ENCODE measurements at regions not wholly inside any gene's neighbourhood (a gene's known extent, or its start where the extent isn't known, plus 50 kb on each side); places are given as distances from the start of the nearest gene placed in this dataset.

DNA sequence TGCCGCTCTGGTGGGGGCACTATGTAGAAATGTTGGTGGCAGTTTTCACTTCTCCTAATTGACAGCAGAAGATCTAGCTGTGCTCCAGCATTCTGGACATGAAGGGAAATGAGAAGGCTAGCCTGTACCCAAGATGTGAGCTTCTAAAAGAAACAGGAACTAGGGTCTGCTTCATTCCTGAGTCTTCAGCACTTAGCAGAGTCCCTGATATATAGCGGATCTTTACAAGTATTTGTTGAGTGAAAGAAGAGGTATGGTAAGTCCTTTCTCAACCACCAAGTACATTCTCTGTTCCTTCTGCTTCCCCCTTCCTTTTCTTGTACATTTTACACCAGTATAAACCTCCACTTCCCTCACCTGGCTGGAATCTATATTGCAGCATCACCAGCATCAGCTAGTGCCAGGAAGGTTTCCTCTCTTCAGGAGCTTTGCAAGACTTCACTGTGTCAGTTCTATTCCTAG, 408.3 kb upstream of the CADM1 start:
- H3K4me1 ChIP-seq (ENCODE audit: low read depth) = no peaks in the 10 kb centered on the region
- no peak overlapping the region for H3K4me3 ChIP-seq
- no peaks in the 10 kb centered on the region for H3K36me3 ChIP-seq (ENCODE audit: low read depth)
- DNase-seq (no peak), ATAC-seq (no peak)
- intact Hi-C loops (cut with DNase I, micrococcal nuclease) = no loop called here
- H3K9me3 ChIP-seq = no peaks in the 10 kb centered on the region
- TF ChIP-seq, protein P1, sequence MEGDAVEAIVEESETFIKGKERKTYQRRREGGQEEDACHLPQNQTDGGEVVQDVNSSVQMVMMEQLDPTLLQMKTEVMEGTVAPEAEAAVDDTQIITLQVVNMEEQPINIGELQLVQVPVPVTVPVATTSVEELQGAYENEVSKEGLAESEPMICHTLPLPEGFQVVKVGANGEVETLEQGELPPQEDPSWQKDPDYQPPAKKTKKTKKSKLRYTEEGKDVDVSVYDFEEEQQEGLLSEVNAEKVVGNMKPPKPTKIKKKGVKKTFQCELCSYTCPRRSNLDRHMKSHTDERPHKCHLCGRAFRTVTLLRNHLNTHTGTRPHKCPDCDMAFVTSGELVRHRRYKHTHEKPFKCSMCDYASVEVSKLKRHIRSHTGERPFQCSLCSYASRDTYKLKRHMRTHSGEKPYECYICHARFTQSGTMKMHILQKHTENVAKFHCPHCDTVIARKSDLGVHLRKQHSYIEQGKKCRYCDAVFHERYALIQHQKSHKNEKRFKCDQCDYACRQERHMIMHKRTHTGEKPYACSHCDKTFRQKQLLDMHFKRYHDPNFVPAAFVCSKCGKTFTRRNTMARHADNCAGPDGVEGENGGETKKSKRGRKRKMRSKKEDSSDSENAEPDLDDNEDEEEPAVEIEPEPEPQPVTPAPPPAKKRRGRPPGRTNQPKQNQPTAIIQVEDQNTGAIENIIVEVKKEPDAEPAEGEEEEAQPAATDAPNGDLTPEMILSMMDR (IDR thresholded peaks at IDR 0.05) = no peak

DNA sequence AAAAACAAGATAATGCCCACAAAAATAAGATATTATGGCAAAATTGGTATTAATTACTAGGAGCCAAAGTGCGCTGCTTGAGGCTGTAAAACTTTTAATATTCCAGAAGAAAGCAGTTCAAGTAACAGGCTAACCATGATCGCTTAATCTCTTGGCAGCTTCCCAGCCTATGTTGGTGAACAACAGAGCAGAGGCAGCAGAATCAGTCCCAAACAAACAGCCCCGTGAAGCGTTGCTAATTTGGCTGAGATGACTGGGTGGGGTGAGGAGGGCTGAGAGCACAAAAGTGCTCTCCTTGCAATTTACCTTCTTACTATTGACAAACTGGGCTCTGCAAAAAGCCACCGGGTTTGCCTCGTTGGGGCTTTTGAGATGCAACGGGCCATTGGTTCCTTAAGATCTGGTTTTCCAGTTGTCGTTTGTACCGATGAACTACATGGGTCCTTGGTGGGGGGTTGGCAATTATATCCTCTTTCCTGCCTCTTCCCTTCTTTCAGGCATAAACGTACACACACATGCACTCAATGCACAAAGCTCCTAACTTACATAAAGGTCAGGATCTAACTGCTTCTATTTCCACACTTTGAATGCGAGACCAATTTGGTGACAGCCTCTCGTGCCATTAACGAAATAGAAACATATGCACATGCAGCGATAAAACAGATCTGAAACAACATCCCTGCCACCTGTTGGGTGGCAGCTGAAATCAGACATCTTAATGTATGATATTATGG, 407.6 kb upstream of the CADM1 start:
- Histone ChIP-seq H3K4me3 (no peak overlapping the region), H3K9me3 (no peaks in the 10 kb centered on the region), H3K4me1 (ENCODE audit: low read depth) (no peaks in the 10 kb centered on the region), H3K36me3 (ENCODE audit: low read depth) (no peaks in the 10 kb centered on the region)
- no peak for ATAC-seq
- intact Hi-C loops (cut with DNase I, micrococcal nuclease) = no loop called here
- TF ChIP-seq, protein P1 (IDR thresholded peaks at IDR 0.05) = no peak
- no peak for DNase-seq

DNA sequence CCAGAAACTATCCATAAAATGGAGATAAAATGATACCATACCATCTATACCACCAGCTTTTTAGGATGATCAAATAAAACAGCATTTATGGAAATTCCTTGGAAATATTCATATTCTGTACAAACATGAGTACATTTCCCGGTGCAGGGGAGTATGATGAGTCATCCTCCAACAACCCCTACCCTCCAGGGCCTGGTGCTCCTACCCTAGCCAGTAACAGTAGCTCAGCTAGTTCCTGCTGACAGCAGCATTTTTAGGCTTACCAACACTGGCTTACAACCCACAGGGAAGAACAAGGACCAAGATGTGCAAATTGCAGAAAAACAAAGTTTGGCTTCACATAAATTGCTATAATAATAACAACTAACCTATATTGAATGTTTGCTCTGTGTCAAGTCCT, 406.2 kb upstream of the CADM1 start:
- DNase-seq (no peak), ATAC-seq (no peak)
- Histone ChIP-seq H3K36me3 (ENCODE audit: low read depth) (no peaks in the 10 kb centered on the region), H3K4me1 (ENCODE audit: low read depth) (no peaks in the 10 kb centered on the region), H3K4me3 (no peak overlapping the region), H3K9me3 (no peaks in the 10 kb centered on the region)
- TF ChIP-seq, protein P1 (IDR thresholded peaks at IDR 0.05) = no peak
- intact Hi-C loops (cut with DNase I, micrococcal nuclease) = no loop called here

DNA sequence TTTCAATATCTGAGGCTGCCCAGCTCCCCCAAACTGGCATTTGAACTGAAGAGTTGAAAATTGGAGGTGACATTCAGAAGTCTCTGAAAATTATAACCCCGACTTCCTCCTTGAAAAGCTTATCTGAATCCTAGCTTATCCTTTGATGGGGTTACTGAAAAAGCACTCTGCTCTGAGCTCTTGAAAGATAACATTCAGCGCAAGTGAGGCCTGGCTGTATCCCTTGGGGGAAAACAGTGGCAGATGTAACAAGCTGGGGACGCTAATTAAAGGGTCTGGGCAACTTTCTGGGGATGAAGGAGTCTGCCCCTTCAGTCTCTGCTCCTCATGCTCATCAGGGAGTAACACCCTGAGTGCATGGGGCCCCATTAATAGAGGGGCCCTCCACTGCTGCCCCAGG, 402.0 kb upstream of the CADM1 start:
- no peaks in the 10 kb centered on the region for H3K9me3 ChIP-seq
- no peaks in the 10 kb centered on the region for H3K36me3 ChIP-seq (ENCODE audit: low read depth)
- ATAC-seq (no peak), DNase-seq (no peak)
- intact Hi-C loops (cut with DNase I, micrococcal nuclease) = no loop called here
- H3K4me3 ChIP-seq = no peak overlapping the region
- H3K4me1 ChIP-seq (ENCODE audit: low read depth) = no peaks in the 10 kb centered on the region
- TF ChIP-seq, protein P1 (IDR thresholded peaks at IDR 0.05) = no peak

DNA sequence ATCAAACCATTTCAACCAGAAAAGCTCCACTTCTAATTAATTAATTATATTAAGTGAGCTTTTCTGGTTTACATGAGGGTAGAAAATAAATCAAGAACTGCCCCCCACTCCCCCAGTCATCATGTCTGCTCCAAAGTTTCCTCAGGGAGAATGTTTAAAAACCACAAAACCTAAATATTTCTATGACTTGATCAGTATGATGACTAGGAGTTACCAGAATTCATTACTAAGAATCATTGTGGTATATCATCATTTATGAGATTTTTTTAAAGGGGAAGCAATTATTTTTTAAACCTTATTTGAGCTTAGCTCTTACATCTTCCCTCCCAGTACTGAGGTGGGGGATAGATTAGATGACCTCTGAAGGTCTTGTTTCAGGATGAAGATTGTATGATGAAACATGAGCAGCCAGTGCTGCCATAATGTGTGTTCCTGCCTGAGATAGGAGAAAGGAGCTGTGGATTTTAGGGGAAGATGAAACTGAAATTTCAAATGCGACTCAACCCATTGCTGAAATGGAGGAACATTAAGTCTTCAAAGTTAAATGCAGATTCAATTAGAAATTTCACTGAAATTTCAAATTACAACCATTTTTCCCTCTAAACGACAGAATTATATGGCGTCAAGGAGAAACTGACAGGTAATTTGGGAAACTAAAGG, 401.3 kb upstream of the CADM1 start:
- no peak for DNase-seq
- Histone ChIP-seq H3K36me3 (ENCODE audit: low read depth) (no peaks in the 10 kb centered on the region), H3K9me3 (no peaks in the 10 kb centered on the region), H3K4me1 (ENCODE audit: low read depth) (no peaks in the 10 kb centered on the region), H3K4me3 (no peak overlapping the region)
- no peak for ATAC-seq
- TF ChIP-seq, protein P1 (IDR thresholded peaks at IDR 0.05) = no peak
- intact Hi-C loops (cut with DNase I, micrococcal nuclease) = no loop called here
